ENCODE measurements at regions not wholly inside any gene's neighbourhood (a gene's known extent, or its start where the extent isn't known, plus 50 kb on each side); places are given as distances from the start of the nearest gene placed in this dataset.

- no peak for DNase-seq
These were observed 56.5 kb upstream of the BCAT1 start for GRCh38 chr12:25005376-25005775.

DNA sequence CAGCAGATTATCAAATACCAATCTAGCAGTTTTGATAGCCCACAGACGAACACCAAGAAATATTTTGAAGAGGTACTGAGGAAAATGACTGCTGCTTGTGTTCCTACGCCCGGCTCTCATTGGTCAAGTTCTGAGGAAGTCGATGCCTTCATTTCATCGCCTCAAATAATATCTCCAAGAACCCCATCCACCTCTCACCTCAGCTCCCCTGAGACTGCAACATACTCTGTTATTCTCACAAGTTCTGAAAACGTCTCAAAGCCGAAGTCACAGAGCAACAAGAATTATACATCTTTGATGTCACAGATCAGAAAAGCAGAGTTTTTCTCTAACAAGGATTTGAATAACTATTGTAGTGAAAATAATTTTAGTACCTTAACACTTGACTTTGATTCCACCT lies 55.5 kb upstream of the BCAT1 start:
- no peak for DNase-seq

- no peak for DNase-seq
These were observed 52.4 kb upstream of the BCAT1 start for GRCh38 chr12:25001311-25001710.
